ENCODE measurements at regions not wholly inside any gene's neighbourhood (a gene's known extent, or its start where the extent isn't known, plus 50 kb on each side); places are given as distances from the start of the nearest gene placed in this dataset.
A peak's percentile ranks its signal among the peaks of the same experiment; 100 is the strongest.

- DNase-seq (ENCODE audit: insufficient read length, low spot score) (no peak), FAIRE-seq (peak; percentile 41)
- TF ChIP-seq PAX5 (IDR thresholded peaks at IDR 0.05; ENCODE audit: insufficient read depth, low read length, severe bottlenecking) (no peak), POLR2A (IDR thresholded peaks at IDR 0.05; ENCODE audit: low read depth, low read length) (no peak), TAF1 (IDR thresholded peaks at IDR 0.05; ENCODE audit: low read depth, low read length) (no peak), SPI1 (IDR thresholded peaks at IDR 0.05; ENCODE audit: low read depth, low read length) (no peak), POU2F2 (IDR thresholded peaks at IDR 0.05; ENCODE audit: low read depth, low read length) (no peak)
Measured at GRCh38 chr13:111939666-111940278, 127.2 kb upstream of the SOX1 start.

GRCh38 chr13:111940892-111941291 lies 126.1 kb upstream of the SOX1 start:
- no peak for FAIRE-seq
- no peak for TF ChIP-seq PAX5 (IDR thresholded peaks at IDR 0.05; ENCODE audit: insufficient read depth, low read length, severe bottlenecking)
- TF ChIP-seq TAF1 (IDR thresholded peaks at IDR 0.05; ENCODE audit: low read depth, low read length), result no peak
- no peak for TF ChIP-seq POLR2AphosphoS5 (IDR thresholded peaks at IDR 0.05; ENCODE audit: low read depth, low read length)
- TF ChIP-seq POU2F2 (IDR thresholded peaks at IDR 0.05; ENCODE audit: low read depth, low read length), result no peak
- no peak for TF ChIP-seq POLR2A (IDR thresholded peaks at IDR 0.05; ENCODE audit: low read depth, low read length)
- no peak for TF ChIP-seq SPI1 (IDR thresholded peaks at IDR 0.05; ENCODE audit: low read depth, low read length)
- DNase-seq (ENCODE audit: insufficient read length, low spot score), result no peak

GRCh38 chr13:111941845-111942447 lies 125.0 kb upstream of the SOX1 start:
- no peak for TF ChIP-seq POLR2A (IDR thresholded peaks at IDR 0.05; ENCODE audit: low read depth, low read length)
- no peak for TF ChIP-seq TAF1 (IDR thresholded peaks at IDR 0.05; ENCODE audit: low read depth, low read length)
- TF ChIP-seq POU2F2 (IDR thresholded peaks at IDR 0.05; ENCODE audit: low read depth, low read length), result no peak
- TF ChIP-seq POLR2AphosphoS5 (IDR thresholded peaks at IDR 0.05; ENCODE audit: low read depth, low read length), result no peak
- FAIRE-seq, result peak; percentile 72
- DNase-seq (ENCODE audit: insufficient read length, low spot score), result no peak

GRCh38 chr13:111943229-111943795 lies 123.6 kb upstream of the SOX1 start:
- TF ChIP-seq SPI1 (IDR thresholded peaks at IDR 0.05; ENCODE audit: low read depth, low read length) (no peak), POU2F2 (IDR thresholded peaks at IDR 0.05; ENCODE audit: low read depth, low read length) (no peak), POLR2A (IDR thresholded peaks at IDR 0.05; ENCODE audit: low read depth, low read length) (no peak), TAF1 (IDR thresholded peaks at IDR 0.05; ENCODE audit: low read depth, low read length) (no peak), POLR2AphosphoS5 (IDR thresholded peaks at IDR 0.05; ENCODE audit: low read depth, low read length) (no peak), PAX5 (IDR thresholded peaks at IDR 0.05; ENCODE audit: insufficient read depth, low read length, severe bottlenecking) (no peak)
- DNase-seq (ENCODE audit: insufficient read length, low spot score) (no peak), FAIRE-seq (no peak)

- DNase-seq (ENCODE audit: insufficient read length, low spot score) (no peak), FAIRE-seq (no peak)
- no peak for TF ChIP-seq PAX5 (IDR thresholded peaks at IDR 0.05; ENCODE audit: insufficient read depth, low read length, severe bottlenecking)
- TF ChIP-seq TAF1 (IDR thresholded peaks at IDR 0.05; ENCODE audit: low read depth, low read length), result no peak
- TF ChIP-seq SPI1 (IDR thresholded peaks at IDR 0.05; ENCODE audit: low read depth, low read length), result no peak
- TF ChIP-seq POLR2A (IDR thresholded peaks at IDR 0.05; ENCODE audit: low read depth, low read length), result no peak
- no peak for TF ChIP-seq POLR2AphosphoS5 (IDR thresholded peaks at IDR 0.05; ENCODE audit: low read depth, low read length)
- TF ChIP-seq POU2F2 (IDR thresholded peaks at IDR 0.05; ENCODE audit: low read depth, low read length), result no peak
Measured at GRCh38 chr13:111944171-111944583, 122.8 kb upstream of the SOX1 start.

GRCh38 chr13:111945086-111945485 lies 121.9 kb upstream of the SOX1 start:
- TF ChIP-seq POU2F2 (IDR thresholded peaks at IDR 0.05; ENCODE audit: low read depth, low read length), result no peak
- FAIRE-seq (no peak), DNase-seq (ENCODE audit: insufficient read length, low spot score) (no peak)

GRCh38 chr13:111946214-111946613 lies 120.7 kb upstream of the SOX1 start:
- no peak for TF ChIP-seq PAX5 (IDR thresholded peaks at IDR 0.05; ENCODE audit: insufficient read depth, low read length, severe bottlenecking)
- TF ChIP-seq POU2F2 (IDR thresholded peaks at IDR 0.05; ENCODE audit: low read depth, low read length), result no peak
- TF ChIP-seq TAF1 (IDR thresholded peaks at IDR 0.05; ENCODE audit: low read depth, low read length), result no peak
- TF ChIP-seq SPI1 (IDR thresholded peaks at IDR 0.05; ENCODE audit: low read depth, low read length), result no peak
- TF ChIP-seq POLR2AphosphoS5 (IDR thresholded peaks at IDR 0.05; ENCODE audit: low read depth, low read length), result no peak
- no peak for TF ChIP-seq POLR2A (IDR thresholded peaks at IDR 0.05; ENCODE audit: low read depth, low read length)
- DNase-seq (ENCODE audit: insufficient read length, low spot score) (no peak), FAIRE-seq (no peak)

- FAIRE-seq (no peak), DNase-seq (ENCODE audit: insufficient read length, low spot score) (no peak)
- TF ChIP-seq POLR2AphosphoS5 (IDR thresholded peaks at IDR 0.05; ENCODE audit: low read depth, low read length) (no peak), SPI1 (IDR thresholded peaks at IDR 0.05; ENCODE audit: low read depth, low read length) (no peak), TAF1 (IDR thresholded peaks at IDR 0.05; ENCODE audit: low read depth, low read length) (no peak), POU2F2 (IDR thresholded peaks at IDR 0.05; ENCODE audit: low read depth, low read length) (no peak), PAX5 (IDR thresholded peaks at IDR 0.05; ENCODE audit: insufficient read depth, low read length, severe bottlenecking) (no peak), POLR2A (IDR thresholded peaks at IDR 0.05; ENCODE audit: low read depth, low read length) (no peak)
Measured at GRCh38 chr13:111947026-111947810, 119.7 kb upstream of the SOX1 start.

- DNase-seq (ENCODE audit: insufficient read length, low spot score), result no peak
- no peak for FAIRE-seq
- TF ChIP-seq TAF1 (IDR thresholded peaks at IDR 0.05; ENCODE audit: low read depth, low read length), result no peak
- TF ChIP-seq POLR2A (IDR thresholded peaks at IDR 0.05; ENCODE audit: low read depth, low read length), result no peak
- no peak for TF ChIP-seq POU2F2 (IDR thresholded peaks at IDR 0.05; ENCODE audit: low read depth, low read length)
- no peak for TF ChIP-seq POLR2AphosphoS5 (IDR thresholded peaks at IDR 0.05; ENCODE audit: low read depth, low read length)
- TF ChIP-seq SPI1 (IDR thresholded peaks at IDR 0.05; ENCODE audit: low read depth, low read length), result no peak
- TF ChIP-seq PAX5 (IDR thresholded peaks at IDR 0.05; ENCODE audit: insufficient read depth, low read length, severe bottlenecking), result no peak
Measured at GRCh38 chr13:111947876-111948275, 119.1 kb upstream of the SOX1 start.

Measured in GM12891 (cell line).